ENCODE measurements at regions not wholly inside any gene's neighbourhood (a gene's known extent, or its start where the extent isn't known, plus 50 kb on each side); places are given as distances from the start of the nearest gene placed in this dataset.

- no peak overlapping the region for H4K91ac ChIP-seq (ENCODE audit: insufficient read depth, low read depth, low read length)
- H3K9me1 ChIP-seq (ENCODE audit: insufficient read depth, low read length): no peaks in the 10 kb centered on the region
- H3K9ac ChIP-seq (ENCODE audit: low read depth, low read length): no peak overlapping the region
- no peak overlapping the region for H4K8ac ChIP-seq (ENCODE audit: low read depth in 2 of 2, low read length in 2 of 2)
- in situ Hi-C loops (cut with MboI; ENCODE audit: low sequenced_read_pairs) (no loop called here), dilution Hi-C loops (cut with HindIII; ENCODE audit: low sequenced_read_pairs, unreplicated experiment) (no loop called here), intact Hi-C loops (cut with micrococcal nuclease) (no loop called here)
- H3K18ac ChIP-seq (ENCODE audit: low read depth, low read length): no peak overlapping the region
- BruUV-seq (replicated peaks): no TSS peak
- no peaks in the 10 kb centered on the region for H3K79me1 ChIP-seq (ENCODE audit: low read depth in 1 of 2, low read length in 2 of 2)
- H3K23ac ChIP-seq (ENCODE audit: low read depth, low read length): no peak overlapping the region
- H2BK5ac ChIP-seq (ENCODE audit: low read depth, low read length, poor library complexity, severe bottlenecking): no peak overlapping the region
- H3K27ac ChIP-seq (ENCODE audit: insufficient read depth, low read length): no peak overlapping the region
- no peak for TF ChIP-seq RCOR1 (IDR thresholded peaks at IDR 0.05; ENCODE audit: insufficient replicate concordance, low read length)
- TF ChIP-seq POLR2A (IDR thresholded peaks at IDR 0.05; ENCODE audit: low read depth, low read length): no peak
- no peak for TF ChIP-seq FOS (IDR thresholded peaks at IDR 0.05; ENCODE audit: low read depth, low read length)
- TF ChIP-seq CEBPB (IDR thresholded peaks at IDR 0.05; ENCODE audit: low read depth, low read length): no peak
- TF ChIP-seq, protein P1, sequence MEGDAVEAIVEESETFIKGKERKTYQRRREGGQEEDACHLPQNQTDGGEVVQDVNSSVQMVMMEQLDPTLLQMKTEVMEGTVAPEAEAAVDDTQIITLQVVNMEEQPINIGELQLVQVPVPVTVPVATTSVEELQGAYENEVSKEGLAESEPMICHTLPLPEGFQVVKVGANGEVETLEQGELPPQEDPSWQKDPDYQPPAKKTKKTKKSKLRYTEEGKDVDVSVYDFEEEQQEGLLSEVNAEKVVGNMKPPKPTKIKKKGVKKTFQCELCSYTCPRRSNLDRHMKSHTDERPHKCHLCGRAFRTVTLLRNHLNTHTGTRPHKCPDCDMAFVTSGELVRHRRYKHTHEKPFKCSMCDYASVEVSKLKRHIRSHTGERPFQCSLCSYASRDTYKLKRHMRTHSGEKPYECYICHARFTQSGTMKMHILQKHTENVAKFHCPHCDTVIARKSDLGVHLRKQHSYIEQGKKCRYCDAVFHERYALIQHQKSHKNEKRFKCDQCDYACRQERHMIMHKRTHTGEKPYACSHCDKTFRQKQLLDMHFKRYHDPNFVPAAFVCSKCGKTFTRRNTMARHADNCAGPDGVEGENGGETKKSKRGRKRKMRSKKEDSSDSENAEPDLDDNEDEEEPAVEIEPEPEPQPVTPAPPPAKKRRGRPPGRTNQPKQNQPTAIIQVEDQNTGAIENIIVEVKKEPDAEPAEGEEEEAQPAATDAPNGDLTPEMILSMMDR (conservative IDR thresholded peaks at IDR 0.05; ENCODE audit: low read depth, low read length): no peak
- no peak for TF ChIP-seq RAD21 (IDR thresholded peaks at IDR 0.05; ENCODE audit: low read length)
- TF ChIP-seq BHLHE40 (IDR thresholded peaks at IDR 0.05; ENCODE audit: low read depth, low read length): no peak
- H3K9me3 ChIP-seq (ENCODE audit: control insufficient read depth, insufficient read depth, low read length): no peaks in the 10 kb centered on the region
- POLR2A ChIA-PET (ENCODE audit: unreplicated experiment): no interaction called here
- H2AK5ac ChIP-seq (ENCODE audit: low read depth, low read length): no peak overlapping the region
- H3K56ac ChIP-seq (ENCODE audit: extremely low read depth, insufficient read depth, low read length): no peak overlapping the region
- H2AFZ ChIP-seq (replicated peaks; ENCODE audit: low read length, poor library complexity): no peak overlapping the region
- H3K4me3 ChIP-seq (ENCODE audit: insufficient read depth, low read depth, low read length): no peak overlapping the region
- CTCF ChIA-PET: no interaction called here
- no peak overlapping the region for H2BK20ac ChIP-seq (ENCODE audit: low read depth, low read length)
- H2AK9ac ChIP-seq (replicated peaks; ENCODE audit: low read depth, low read length, poor library complexity): no peak overlapping the region
- peaks cover 2% of the 10 kb centered on the region; the same call in 1 of the 2 replicates for H3K27me3 ChIP-seq (ENCODE audit: control insufficient read depth, insufficient read depth, low read length)
- H2BK15ac ChIP-seq (ENCODE audit: low read depth, low read length): no peak overlapping the region
- ATAC-seq (ENCODE audit: low read depth) (no peak), DNase-seq (no peak)
- H4K5ac ChIP-seq (ENCODE audit: low read depth, low read length): no peak overlapping the region
- no peak overlapping the region for H2BK120ac ChIP-seq (ENCODE audit: low read depth, low read length)
- no peak overlapping the region for H3K14ac ChIP-seq (replicated peaks; ENCODE audit: low read depth, low read length)
- H3K4ac ChIP-seq (ENCODE audit: low read depth, low read length): no peak overlapping the region
- no peak overlapping the region for H3K4me2 ChIP-seq (ENCODE audit: low read depth, low read length)
- no peaks in the 10 kb centered on the region for H4K20me1 ChIP-seq (ENCODE audit: insufficient read depth, low read length)
- WGBS, 2 experiments (ENCODE audit: extremely low coverage in 2 of 2, insufficient read length in 1 of 2): 40% methylated on average over 3 of the region's 5 CpGs; no CpG with 5 or more reads in 1 of the 2 experiments
- H3K4me1 ChIP-seq (ENCODE audit: control insufficient read depth, insufficient read depth, low read length): no peaks in the 10 kb centered on the region
- no peaks in the 10 kb centered on the region for H3K36me3 ChIP-seq (ENCODE audit: control insufficient read depth, insufficient read depth, low read length)
Measured at GRCh38 chr14:55901291-55901690, 216.9 kb upstream of the PELI2 start.
